ENCODE measurements at regions not wholly inside any gene's neighbourhood (a gene's known extent, or its start where the extent isn't known, plus 50 kb on each side); places are given as distances from the start of the nearest gene placed in this dataset.

- H3K9me2 ChIP-seq = no peaks in the 10 kb centered on the region
- H3K4me1 ChIP-seq (ENCODE audit: control insufficient read depth in 1 of 2, insufficient read depth in 2 of 2, low read depth in 1 of 2, low read length in 1 of 2) = peaks cover 0 to 14% of the 10 kb centered on the region in 2 experiments; a peak in 1 of 4 replicates
- no peaks in the 10 kb centered on the region for H3K79me2 ChIP-seq (ENCODE audit: insufficient read depth)
- ChIA-PET POLR2A (no interaction called here), CTCF (interaction anchor here (1.3 kb wide), 1 partner anchor 312 kb away, joined by 5 read pairs; no protein-coding TSS in a partner anchor)
- H3K27ac ChIP-seq (ENCODE audit: low read depth in 2 of 2, low read length in 1 of 2) = no peak overlapping the region
- H3K9ac ChIP-seq = no peak overlapping the region
- WGBS (ENCODE audit: low lambda C conversion rate) = 96% methylated on average over 4 of the region's 4 CpGs
- no peaks in the 10 kb centered on the region for H4K20me1 ChIP-seq (ENCODE audit: insufficient read depth)
- no peak for TF ChIP-seq SMC3 (IDR thresholded peaks at IDR 0.05; ENCODE audit: low read depth, low read length)
- no peak for TF ChIP-seq NFIC (IDR thresholded peaks at IDR 0.05; ENCODE audit: borderline replicate concordance)
- no peak overlapping the region for H2AFZ ChIP-seq (ENCODE audit: low read depth)
- no peaks in the 10 kb centered on the region for H3K9me3 ChIP-seq
- no peak overlapping the region for H3K4me3 ChIP-seq (ENCODE audit: low read depth in 2 of 2, low read length in 1 of 2)
- H3K27me3 ChIP-seq (ENCODE audit: insufficient read depth) = no peaks in the 10 kb centered on the region
- H3F3A ChIP-seq (replicated peaks; ENCODE audit: insufficient read depth) = no peaks in the 10 kb centered on the region
- H3K36me3 ChIP-seq (replicated peaks in 1 of 2; ENCODE audit: control insufficient read depth in 1 of 2, insufficient read depth in 2 of 2, low read length in 1 of 2) = no peaks in the 10 kb centered on the region
- no peak overlapping the region for H3K4me2 ChIP-seq
- no peak for DNase-seq
These were observed 86.2 kb upstream of the TSPAN5 start for GRCh38 chr4:98744372-98745150.

GRCh38 chr4:98741952-98742351 is 83.5 kb upstream of the TSPAN5 start:
- H3K79me2 ChIP-seq (ENCODE audit: insufficient read depth) = no peaks in the 10 kb centered on the region
- peaks cover 0 to 6% of the 10 kb centered on the region in 2 experiments; a peak in 1 of 4 replicates for H3K4me1 ChIP-seq (ENCODE audit: control insufficient read depth in 1 of 2, insufficient read depth in 2 of 2, low read depth in 1 of 2, low read length in 1 of 2)
- no peak overlapping the region for H3K9ac ChIP-seq
- 0 out of 2 replicates have a peak, but pooled peaks cover 3% of the 10 kb centered on the region for H3K9me3 ChIP-seq
- POLR2A ChIA-PET = no interaction called here
- H3K36me3 ChIP-seq (replicated peaks in 1 of 2; ENCODE audit: control insufficient read depth in 1 of 2, insufficient read depth in 2 of 2, low read length in 1 of 2) = no peaks in the 10 kb centered on the region
- 61% methylated on average over 7 of the region's 7 CpGs for WGBS (ENCODE audit: low lambda C conversion rate)
- CTCF ChIA-PET = interaction anchor here (1.1 kb wide), 1 partner anchor 188 kb away, joined by 3 read pairs; no protein-coding TSS in a partner anchor
- H2AFZ ChIP-seq (ENCODE audit: low read depth) = no peak overlapping the region
- no peaks in the 10 kb centered on the region for H3F3A ChIP-seq (replicated peaks; ENCODE audit: insufficient read depth)
- no peak overlapping the region for H3K4me2 ChIP-seq
- H3K27ac ChIP-seq (ENCODE audit: low read depth in 2 of 2, low read length in 1 of 2) = no peak overlapping the region
- no peak overlapping the region for H3K4me3 ChIP-seq (ENCODE audit: low read depth in 2 of 2, low read length in 1 of 2)
- no peaks in the 10 kb centered on the region for H3K27me3 ChIP-seq (ENCODE audit: insufficient read depth)
- no peak for DNase-seq
- H4K20me1 ChIP-seq (ENCODE audit: insufficient read depth) = no peaks in the 10 kb centered on the region
- no peak for TF ChIP-seq MEF2A (IDR thresholded peaks at IDR 0.05; ENCODE audit: borderline replicate concordance, low read depth)
- TF ChIP-seq USF2 (IDR thresholded peaks at IDR 0.05; ENCODE audit: borderline replicate concordance, low read depth, low read length) = no peak
- no peak for TF ChIP-seq TCF12 (IDR thresholded peaks at IDR 0.05)
- TF ChIP-seq TAF1 (IDR thresholded peaks at IDR 0.05; ENCODE audit: borderline replicate concordance, low read depth, low read length) = no peak
- no peak for TF ChIP-seq REST (IDR thresholded peaks at IDR 0.05; ENCODE audit: low read depth, low read length)
- TF ChIP-seq ELF1 (IDR thresholded peaks at IDR 0.05) = no peak
- no peak for TF ChIP-seq EZH2phosphoT487 (IDR thresholded peaks at IDR 0.05; ENCODE audit: borderline replicate concordance, low read depth)
- TF ChIP-seq GATA2 (CRISPR knock-in tag; IDR thresholded peaks at IDR 0.05) = no peak
- TF ChIP-seq NRF1 (IDR thresholded peaks at IDR 0.05; ENCODE audit: low read depth, low read length) = no peak
- no peak for TF ChIP-seq RXRA (IDR thresholded peaks at IDR 0.05; ENCODE audit: borderline replicate concordance, low read depth)
- H3K9me2 ChIP-seq = no peaks in the 10 kb centered on the region

Measured in SK-N-SH (cell line).